Neural progenitor cell (in vitro differentiated cells): ENCODE measurements at regions not wholly inside any gene's neighbourhood (a gene's known extent, or its start where the extent isn't known, plus 50 kb on each side); places are given as distances from the start of the nearest gene placed in this dataset.

Experiments used
- DNase-seq: peaks from one replicate; pipeline ENCODE4 v3.0.0-alpha.2; 2016; ENCODE audit warnings: low spot score
- H2AFZ ChIP-seq: fragments of 200-600 bp; sonication (generic); replicated peaks from 2 replicates; pipeline ENCODE4 v1.6.1; 2016; ENCODE audit warnings: antibody characterized with exemption
- H3F3A ChIP-seq: fragments of 200-600 bp; sonication (generic); 2 replicates; pipeline ENCODE4 v1.6.1; 2016; ENCODE audit warnings: antibody characterized with exemption, low read depth
- H3K27ac ChIP-seq: fragments of 200-600 bp; sonication (generic); 2 replicates; pipeline ENCODE4 v1.5.1; 2016; ENCODE audit warnings: mild to moderate bottlenecking
- H3K27me3 ChIP-seq: fragments of 200-600 bp; sonication (generic); 2 replicates; pipeline ENCODE4 v1.6.1; 2016; ENCODE audit warnings: mild to moderate bottlenecking, moderate library complexity
- H3K36me3 ChIP-seq: fragments of 200-600 bp; sonication (generic); 2 replicates; pipeline ENCODE4 v1.5.1; 2016
- H3K4me1 ChIP-seq: fragments of 200-600 bp; sonication (generic); 2 replicates; pipeline ENCODE4 v1.6.1; 2016; ENCODE audit warnings: mixed run types
- H3K4me2 ChIP-seq: fragments of 200-600 bp; sonication (generic); 2 replicates; pipeline ENCODE4 v1.6.1; 2016
- H3K4me3 ChIP-seq: fragments of 200-600 bp; sonication (generic); 2 replicates; pipeline ENCODE4 v1.5.1; 2016
- H3K79me2 ChIP-seq: fragments of 200-600 bp; sonication (generic); 2 replicates; pipeline ENCODE4 v1.6.1; 2016; ENCODE audit warnings: low read depth
- H3K9ac ChIP-seq: fragments of 200-600 bp; sonication (generic); 2 replicates; pipeline ENCODE4 v1.6.1; 2016
- H3K9me3 ChIP-seq: fragments of 200-600 bp; sonication (generic); 2 replicates; pipeline ENCODE4 v1.5.1; 2016; ENCODE audit warnings: low read depth
- H4K20me1 ChIP-seq: fragments of 200-600 bp; sonication (generic); 2 replicates; pipeline ENCODE4 v1.6.1; 2016; ENCODE audit warnings: low read depth
- H3K27ac Mint-ChIP-seq: 3 replicates; pipeline ENCODE4 v1.8.0; 2021; ENCODE audit warnings: mixed read lengths
- H3K27me3 Mint-ChIP-seq: 2 replicates; pipeline ENCODE4 v1.8.0; 2022; ENCODE audit warnings: low read depth, mild to moderate bottlenecking, inconsistent platforms, moderate library complexity, mixed read lengths; ENCODE audit not compliant: insufficient read depth
- H3K36me3 Mint-ChIP-seq: 3 replicates; pipeline ENCODE4 v1.8.0; 2021; ENCODE audit warnings: mixed read lengths
- H3K4me1 Mint-ChIP-seq: 3 replicates; pipeline ENCODE4 v1.8.0; 2021; ENCODE audit warnings: mixed read lengths
- H3K4me3 Mint-ChIP-seq: 3 replicates; pipeline ENCODE4 v1.8.0; 2021; ENCODE audit warnings: mild to moderate bottlenecking, moderate library complexity, mixed read lengths
- H3K9me3 Mint-ChIP-seq: 3 replicates; pipeline ENCODE4 v1.8.0; 2020; ENCODE audit warnings: mixed read lengths
- EZH2 ChIP-seq: fragments of 200-600 bp; sonication (generic); IDR thresholded peaks from 2 replicates; pipeline ENCODE4 v1.6.1; 2017; ENCODE audit warnings: antibody characterized with exemption, mild to moderate bottlenecking, moderate library complexity
- EZH2phosphoT487 ChIP-seq: fragments of 200-600 bp; sonication (generic); IDR thresholded peaks from 2 replicates; pipeline ENCODE4 v1.6.1; 2017; ENCODE audit warnings: antibody characterized with exemption
- TF ChIP-seq, protein P1 (sequence below): fragments of 200-600 bp; sonication (generic); IDR thresholded peaks from 2 replicates; pipeline ENCODE4 v1.5.1; 2017; ENCODE audit warnings: antibody characterized with exemption, mild to moderate bottlenecking

DNA sequence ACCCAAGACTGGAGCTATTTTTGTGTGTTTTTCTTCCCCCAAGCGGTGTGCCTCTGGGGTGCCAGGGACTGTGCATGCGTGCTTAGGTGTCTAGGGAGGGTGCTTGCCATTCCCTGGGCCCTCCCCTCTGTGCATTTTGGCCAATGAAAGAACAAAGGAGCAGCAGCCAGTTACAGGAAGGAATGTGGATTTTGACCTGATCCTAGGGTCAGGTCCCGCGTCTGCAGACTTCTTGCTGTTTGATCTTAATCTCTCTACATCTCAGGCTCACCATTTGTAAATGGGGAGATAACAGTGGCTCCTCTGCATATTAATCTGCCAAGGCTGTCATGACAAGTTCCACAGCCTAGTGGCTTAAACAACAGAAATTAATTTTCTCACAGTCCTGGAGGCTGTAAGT lies 699.1 kb downstream of the QKI start:
- Mint-ChIP-seq H3K36me3 (peaks cover 2% of the 10 kb centered on the region), H3K9me3 (peaks cover 28% of the 10 kb centered on the region), H3K27ac (no peak overlapping the region), H3K4me1 (peaks cover 17% of the 10 kb centered on the region), H3K4me3 (no peak overlapping the region), H3K27me3 (no peaks in the 10 kb centered on the region)
- Histone ChIP-seq H3K4me2 (no peak overlapping the region), H3K9me3 (no peaks in the 10 kb centered on the region), H4K20me1 (no peaks in the 10 kb centered on the region), H3K9ac (no peak overlapping the region), H3K4me1 (peaks cover 17% of the 10 kb centered on the region), H3F3A (no peaks in the 10 kb centered on the region), H3K4me3 (no peak overlapping the region), H3K27me3 (no peaks in the 10 kb centered on the region), H3K27ac (no peak overlapping the region), H2AFZ (no peak overlapping the region), H3K36me3 (no peaks in the 10 kb centered on the region), H3K79me2 (no peaks in the 10 kb centered on the region)
- DNase-seq, result no peak
- TF ChIP-seq EZH2phosphoT487 (no peak), EZH2 (no peak)
- TF ChIP-seq, protein P1, sequence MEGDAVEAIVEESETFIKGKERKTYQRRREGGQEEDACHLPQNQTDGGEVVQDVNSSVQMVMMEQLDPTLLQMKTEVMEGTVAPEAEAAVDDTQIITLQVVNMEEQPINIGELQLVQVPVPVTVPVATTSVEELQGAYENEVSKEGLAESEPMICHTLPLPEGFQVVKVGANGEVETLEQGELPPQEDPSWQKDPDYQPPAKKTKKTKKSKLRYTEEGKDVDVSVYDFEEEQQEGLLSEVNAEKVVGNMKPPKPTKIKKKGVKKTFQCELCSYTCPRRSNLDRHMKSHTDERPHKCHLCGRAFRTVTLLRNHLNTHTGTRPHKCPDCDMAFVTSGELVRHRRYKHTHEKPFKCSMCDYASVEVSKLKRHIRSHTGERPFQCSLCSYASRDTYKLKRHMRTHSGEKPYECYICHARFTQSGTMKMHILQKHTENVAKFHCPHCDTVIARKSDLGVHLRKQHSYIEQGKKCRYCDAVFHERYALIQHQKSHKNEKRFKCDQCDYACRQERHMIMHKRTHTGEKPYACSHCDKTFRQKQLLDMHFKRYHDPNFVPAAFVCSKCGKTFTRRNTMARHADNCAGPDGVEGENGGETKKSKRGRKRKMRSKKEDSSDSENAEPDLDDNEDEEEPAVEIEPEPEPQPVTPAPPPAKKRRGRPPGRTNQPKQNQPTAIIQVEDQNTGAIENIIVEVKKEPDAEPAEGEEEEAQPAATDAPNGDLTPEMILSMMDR, result no peak

DNA sequence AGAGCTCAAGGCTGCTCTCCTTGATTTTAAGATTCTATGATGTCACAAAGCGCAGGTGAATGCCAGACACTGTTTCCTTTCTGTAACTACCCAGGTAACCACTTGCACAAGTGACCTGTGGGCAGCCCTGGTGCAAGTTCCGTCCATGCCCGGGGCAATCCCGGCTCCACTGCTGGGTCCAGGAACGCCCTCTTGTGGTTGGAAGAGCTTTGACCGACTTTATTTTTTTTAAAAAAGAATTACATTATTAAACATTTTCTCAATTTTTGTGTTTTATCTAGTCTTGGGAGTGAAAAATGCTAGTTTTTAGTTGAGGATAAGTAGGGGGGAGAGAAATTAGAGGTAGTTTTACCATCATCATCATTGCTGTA lies 695.2 kb downstream of the QKI start:
- TF ChIP-seq EZH2, result no peak
- TF ChIP-seq, protein P1, result peak; percentile 60
- Histone ChIP-seq H3K9me3 (no peaks in the 10 kb centered on the region), H4K20me1 (no peaks in the 10 kb centered on the region), H3K36me3 (no peaks in the 10 kb centered on the region), H3K4me1 (no peaks in the 10 kb centered on the region), H2AFZ (no peak overlapping the region), H3K79me2 (no peaks in the 10 kb centered on the region), H3K4me3 (no peak overlapping the region), H3K27me3 (no peaks in the 10 kb centered on the region), H3K9ac (no peak overlapping the region), H3K27ac (no peak overlapping the region), H3K4me2 (no peak overlapping the region), H3F3A (peaks cover 5% of the 10 kb centered on the region)
- H3K27ac Mint-ChIP-seq, result no peak overlapping the region
- peaks cover 8% of the 10 kb centered on the region for H3K36me3 Mint-ChIP-seq
- H3K4me3 Mint-ChIP-seq, result no peak overlapping the region
- H3K9me3 Mint-ChIP-seq, result peaks cover 40% of the 10 kb centered on the region
- no peaks in the 10 kb centered on the region for H3K27me3 Mint-ChIP-seq
- peaks cover 22% of the 10 kb centered on the region for H3K4me1 Mint-ChIP-seq
- no peak for DNase-seq

- Histone ChIP-seq H4K20me1 (no peaks in the 10 kb centered on the region), H3K4me2 (no peak overlapping the region), H3K27me3 (no peaks in the 10 kb centered on the region), H3K79me2 (no peaks in the 10 kb centered on the region), H3K27ac (no peak overlapping the region), H3K4me3 (no peak overlapping the region), H2AFZ (no peak overlapping the region), H3K9me3 (no peaks in the 10 kb centered on the region), H3K4me1 (no peaks in the 10 kb centered on the region), H3K36me3 (no peaks in the 10 kb centered on the region), H3K9ac (no peak overlapping the region), H3F3A (peaks cover 8% of the 10 kb centered on the region)
- peaks cover 10% of the 10 kb centered on the region for H3K36me3 Mint-ChIP-seq
- peaks cover 40% of the 10 kb centered on the region for H3K9me3 Mint-ChIP-seq
- DNase-seq, result no peak
- peak overlapping the region; percentile 53 for H3K27ac Mint-ChIP-seq
- peaks cover 18% of the 10 kb centered on the region for H3K4me1 Mint-ChIP-seq
- no peak overlapping the region for H3K4me3 Mint-ChIP-seq
- H3K27me3 Mint-ChIP-seq, result no peaks in the 10 kb centered on the region
- no peak for TF ChIP-seq EZH2
Measured at GRCh38 chr6:164108869-164109769, 694.6 kb downstream of the QKI start.

- DNase-seq, result no peak
- H3K9me3 ChIP-seq, result no peaks in the 10 kb centered on the region
- peaks cover 40% of the 10 kb centered on the region for H3K9me3 Mint-ChIP-seq
- H3K4me3 Mint-ChIP-seq, result no peak overlapping the region
- no peaks in the 10 kb centered on the region for H4K20me1 ChIP-seq
- peaks cover 6% of the 10 kb centered on the region for H3K4me1 ChIP-seq
- H3K27ac ChIP-seq, result no peak overlapping the region
- TF ChIP-seq, protein P1, result no peak
- no peak for TF ChIP-seq EZH2phosphoT487
- TF ChIP-seq EZH2, result no peak
- peak overlapping the region; percentile 31 for H3K27ac Mint-ChIP-seq
- H3K9ac ChIP-seq, result no peak overlapping the region
- no peak overlapping the region for H3K4me2 ChIP-seq
- peaks cover 9% of the 10 kb centered on the region for H3K36me3 Mint-ChIP-seq
- H3K4me3 ChIP-seq, result no peak overlapping the region
- no peaks in the 10 kb centered on the region for H3K27me3 ChIP-seq
- peaks cover 26% of the 10 kb centered on the region for H3K4me1 Mint-ChIP-seq
- H3F3A ChIP-seq, result peaks cover 8% of the 10 kb centered on the region
- no peak overlapping the region for H2AFZ ChIP-seq
- H3K27me3 Mint-ChIP-seq, result peaks cover 3% of the 10 kb centered on the region
- no peaks in the 10 kb centered on the region for H3K79me2 ChIP-seq
- no peaks in the 10 kb centered on the region for H3K36me3 ChIP-seq
Measured at GRCh38 chr6:164108092-164108491, 693.6 kb downstream of the QKI start.
